IPS DF 19.7 (cell line): ENCODE measurements at regions not wholly inside any gene's neighbourhood (a gene's known extent, or its start where the extent isn't known, plus 50 kb on each side); places are given as distances from the start of the nearest gene placed in this dataset.
"Not testable (repeated sequence)": the region's sequence is repeated elsewhere in the genome, so short reads cannot be mapped to it uniquely, and the experiment has no call there.

Experiments
- DNase-seq: peaks from one replicate; pipeline ENCODE4 v3.0.0-alpha.2; 2013; ENCODE audit warnings: low read depth, low spot score

- no peak for DNase-seq
These were observed 1057.7 kb upstream of the PCDH20 start for GRCh38 chr13:62473190-62473943.

GRCh38 chr13:62453761-62454160, 1038.1 kb upstream of the PCDH20 start:
- no peak for DNase-seq

GRCh38 chr13:62450759-62451158, 1035.1 kb upstream of the PCDH20 start:
- DNase-seq: no peak

GRCh38 chr13:62447771-62448382, 1032.2 kb upstream of the PCDH20 start:
- DNase-seq: not testable (repeated sequence)

GRCh38 chr13:62444805-62445204, 1029.2 kb upstream of the PCDH20 start:
- DNase-seq: no peak

- DNase-seq: no peak
These were observed 1018.4 kb upstream of the PCDH20 start for GRCh38 chr13:62434081-62434480.

- DNase-seq: no peak
These were observed 1018.0 kb upstream of the PCDH20 start for GRCh38 chr13:62433660-62434059.

- DNase-seq: no peak
These were observed 1017.3 kb upstream of the PCDH20 start for GRCh38 chr13:62432906-62433305.

GRCh38 chr13:62432295-62432694, 1016.6 kb upstream of the PCDH20 start:
- no peak for DNase-seq

GRCh38 chr13:62431852-62432251, 1016.2 kb upstream of the PCDH20 start:
- no peak for DNase-seq

GRCh38 chr13:62418872-62419271, 1003.2 kb upstream of the PCDH20 start:
- DNase-seq: no peak

GRCh38 chr13:62418376-62418775, 1002.7 kb upstream of the PCDH20 start:
- no peak for DNase-seq

GRCh38 chr13:62407871-62408270, 992.2 kb upstream of the PCDH20 start:
- no peak for DNase-seq

- no peak for DNase-seq
These were observed 972.9 kb upstream of the PCDH20 start for GRCh38 chr13:62388515-62388914.

GRCh38 chr13:62387647-62388046, 972.0 kb upstream of the PCDH20 start:
- no peak for DNase-seq

GRCh38 chr13:62379241-62379640, 963.6 kb upstream of the PCDH20 start:
- not testable (repeated sequence) for DNase-seq

GRCh38 chr13:62377838-62378237, 962.2 kb upstream of the PCDH20 start:
- no peak for DNase-seq

- DNase-seq: no peak
These were observed 960.0 kb upstream of the PCDH20 start for GRCh38 chr13:62375653-62376052.

GRCh38 chr13:62371737-62372136, 956.1 kb upstream of the PCDH20 start:
- no peak for DNase-seq

GRCh38 chr13:62367971-62368370, 952.3 kb upstream of the PCDH20 start:
- DNase-seq: not testable (repeated sequence)

- DNase-seq: no peak
These were observed 945.0 kb upstream of the PCDH20 start for GRCh38 chr13:62360609-62361008.

GRCh38 chr13:62358646-62358932, 942.9 kb upstream of the PCDH20 start:
- DNase-seq: no peak

- DNase-seq: peak; percentile 70
These were observed 942.4 kb upstream of the PCDH20 start for GRCh38 chr13:62357887-62358645.
